HG02588 (cell line): ENCODE measurements at regions not wholly inside any gene's neighbourhood (a gene's known extent, or its start where the extent isn't known, plus 50 kb on each side); places are given as distances from the start of the nearest gene placed in this dataset.

Experiments used
- ATAC-seq: cut with Tn5 transposase; IDR thresholded peaks from one replicate; pipeline ENCODE4 v1.9.1; 2021; ENCODE audit warnings: mild to moderate bottlenecking, moderate library complexity; ENCODE audit not compliant: unreplicated experiment

DNA sequence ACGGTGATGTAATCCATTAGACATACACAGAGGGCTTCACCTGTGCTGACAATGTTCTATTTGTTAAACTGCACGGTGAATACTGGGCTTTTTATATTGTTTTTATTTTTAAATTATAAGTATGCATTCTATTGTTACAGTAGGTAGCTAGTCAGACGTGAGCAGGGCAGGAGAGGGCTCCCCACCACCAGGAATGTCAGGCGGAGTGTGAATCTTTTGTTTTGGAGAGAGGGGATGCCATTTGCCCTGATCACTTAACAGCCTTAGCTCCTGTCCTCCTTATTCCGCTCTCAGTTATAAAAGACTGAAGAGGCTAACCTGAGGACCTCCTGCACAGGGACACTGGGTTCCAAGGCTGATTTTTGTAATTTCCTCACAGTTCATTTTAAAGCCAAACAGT, 151.6 kb upstream of the TAPT1 start:
- ATAC-seq = no peak

- ATAC-seq = no peak
Measured at GRCh38 chr4:16365036-16365569, 138.8 kb upstream of the TAPT1 start.

- ATAC-seq = no peak
Measured at GRCh38 chr4:16360694-16361262, 134.5 kb upstream of the TAPT1 start.

GRCh38 chr4:16353165-16353564, 126.9 kb upstream of the TAPT1 start:
- no peak for ATAC-seq

DNA sequence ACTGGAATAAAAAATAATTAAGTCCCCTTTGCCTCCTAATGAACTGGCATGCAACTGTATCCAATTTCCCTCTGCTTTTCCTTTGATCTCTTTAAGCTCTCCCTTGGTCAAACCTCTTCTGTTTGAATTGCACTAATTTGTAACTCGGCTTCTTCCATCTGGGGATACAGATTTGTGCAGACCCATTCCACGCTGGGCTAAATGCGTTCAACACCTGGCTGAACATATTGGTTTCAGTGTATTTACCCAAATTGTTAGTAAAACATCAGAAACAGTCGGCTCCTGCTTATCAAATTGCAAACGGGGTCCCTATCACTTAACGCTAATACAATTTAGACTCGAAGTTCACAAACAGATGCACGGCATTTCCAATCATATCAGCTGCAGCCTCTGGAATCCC, 124.9 kb upstream of the TAPT1 start:
- no peak for ATAC-seq

DNA sequence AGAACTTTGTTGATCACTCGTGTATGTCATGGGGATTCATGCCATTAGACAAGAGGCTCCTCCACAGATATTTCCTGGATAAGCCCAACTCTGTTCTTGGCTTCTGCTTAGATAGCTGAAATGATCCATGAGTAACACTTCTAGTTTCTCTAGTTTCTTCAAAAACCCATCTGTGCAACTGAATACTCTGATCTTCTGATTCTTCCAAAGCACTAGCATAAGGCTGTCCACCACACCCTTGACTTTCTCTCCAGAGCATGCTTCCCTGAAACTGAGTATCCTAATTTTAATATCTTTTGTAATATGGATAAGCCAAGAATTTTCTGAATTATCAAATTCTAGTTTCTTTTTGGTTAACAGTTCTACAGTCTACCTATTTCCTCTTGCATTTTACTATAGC, 118.6 kb upstream of the TAPT1 start:
- no peak for ATAC-seq

GRCh38 chr4:16337936-16338335, 111.7 kb upstream of the TAPT1 start:
- ATAC-seq = no peak

- no peak for ATAC-seq
Measured at GRCh38 chr4:16334601-16335000, 108.3 kb upstream of the TAPT1 start.

DNA sequence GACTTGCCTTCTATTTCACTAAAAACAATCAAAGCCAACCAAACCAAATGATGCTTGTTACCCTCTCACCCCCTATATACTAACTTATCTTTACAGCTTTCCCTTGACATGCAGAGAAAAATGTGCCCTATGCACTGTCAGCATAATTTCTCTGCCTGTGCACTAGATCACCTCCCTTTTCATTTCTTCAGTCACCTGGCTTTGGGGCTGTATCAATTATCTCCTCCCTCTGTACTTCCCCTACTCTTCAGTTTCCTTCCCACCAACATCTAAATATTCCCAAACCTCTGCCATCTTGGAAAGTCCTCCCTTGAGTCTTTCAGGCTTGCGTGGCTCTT, 103.5 kb upstream of the TAPT1 start:
- ATAC-seq = no peak

- no peak for ATAC-seq
Measured at GRCh38 chr4:16329125-16329796, 103.0 kb upstream of the TAPT1 start.

DNA sequence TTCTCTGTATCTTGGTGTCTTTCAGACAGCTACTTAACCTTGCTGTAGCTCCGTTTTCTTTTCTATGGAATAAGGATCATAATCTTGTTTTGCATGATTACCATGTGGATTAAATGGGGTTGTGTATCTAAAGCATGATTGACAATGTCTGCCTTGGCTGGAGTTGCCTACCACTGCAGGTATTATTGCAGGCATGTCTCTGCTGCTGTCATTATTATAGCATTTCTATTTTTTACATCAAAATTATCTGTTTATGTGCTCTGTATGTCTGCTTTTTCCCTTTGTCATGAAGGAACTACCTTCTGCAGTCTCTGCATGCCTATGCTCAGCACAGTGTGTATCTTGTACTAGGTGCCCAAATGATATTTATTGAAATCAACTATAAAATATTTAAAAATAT, 95.9 kb upstream of the TAPT1 start:
- no peak for ATAC-seq

DNA sequence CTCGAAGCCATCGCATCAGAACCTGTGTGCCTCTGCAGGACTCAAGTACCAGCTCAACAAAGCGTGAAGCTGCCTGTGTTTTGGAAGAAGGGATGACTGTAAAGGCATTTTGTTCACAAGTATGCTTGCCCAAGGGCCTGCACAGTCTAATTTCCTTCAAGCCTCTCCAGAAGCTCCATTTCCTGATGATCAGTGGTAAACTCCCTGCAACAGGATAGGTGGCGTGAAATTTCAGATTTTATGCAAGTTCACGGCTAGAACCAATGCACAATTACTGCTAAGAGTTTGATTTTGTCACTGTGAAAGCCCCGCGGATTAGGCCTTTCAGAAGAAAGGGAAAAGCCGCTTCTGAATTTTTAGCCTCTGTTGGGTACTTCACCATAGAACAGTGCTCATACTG, 89.2 kb upstream of the TAPT1 start:
- no peak for ATAC-seq

- ATAC-seq = no peak
Measured at GRCh38 chr4:16310606-16311005, 84.3 kb upstream of the TAPT1 start.

- ATAC-seq = no peak
Measured at GRCh38 chr4:16302648-16303047, 76.4 kb upstream of the TAPT1 start.

GRCh38 chr4:16297003-16297402, 70.7 kb upstream of the TAPT1 start:
- ATAC-seq = no peak

DNA sequence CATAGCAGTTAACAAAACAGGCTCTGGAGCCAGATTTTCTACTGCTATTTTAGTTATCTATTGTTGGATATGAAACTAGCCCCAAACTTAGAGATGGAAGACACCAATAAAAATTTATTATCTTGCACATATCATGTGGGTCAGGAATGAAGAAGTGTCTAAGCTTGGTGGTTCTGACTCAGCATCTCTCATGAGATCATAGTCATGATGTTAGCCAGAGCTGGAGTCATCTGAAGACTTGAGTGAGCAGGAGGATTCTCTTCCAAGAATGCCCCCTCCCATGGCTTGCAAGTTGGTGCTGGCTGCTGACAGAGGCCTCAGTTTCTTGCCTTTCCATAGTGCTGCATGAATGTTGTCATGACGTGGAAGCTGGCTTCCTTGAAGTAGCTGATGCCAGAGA, 68.2 kb upstream of the TAPT1 start:
- no peak for ATAC-seq

GRCh38 chr4:16293210-16293838, 67.1 kb upstream of the TAPT1 start:
- no peak for ATAC-seq

DNA sequence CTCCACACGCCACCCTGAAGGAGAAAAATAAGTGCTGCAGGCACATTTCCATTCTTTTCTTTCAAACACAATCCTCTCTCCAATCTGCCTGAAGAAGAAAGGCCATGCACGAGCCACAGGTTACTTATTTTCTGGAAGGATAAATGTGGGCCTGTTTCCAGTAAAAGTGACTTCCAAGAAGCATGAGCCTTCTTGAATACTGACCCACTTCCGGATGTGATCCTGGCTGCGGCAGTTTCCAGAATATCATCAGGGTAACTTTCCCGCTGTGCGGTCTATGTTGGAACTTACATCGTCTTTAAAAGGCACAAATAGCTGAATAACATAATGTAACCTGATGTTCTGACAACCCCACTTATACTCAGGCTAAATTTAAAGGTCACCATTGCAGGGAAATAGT, 66.3 kb upstream of the TAPT1 start:
- ATAC-seq = no peak

DNA sequence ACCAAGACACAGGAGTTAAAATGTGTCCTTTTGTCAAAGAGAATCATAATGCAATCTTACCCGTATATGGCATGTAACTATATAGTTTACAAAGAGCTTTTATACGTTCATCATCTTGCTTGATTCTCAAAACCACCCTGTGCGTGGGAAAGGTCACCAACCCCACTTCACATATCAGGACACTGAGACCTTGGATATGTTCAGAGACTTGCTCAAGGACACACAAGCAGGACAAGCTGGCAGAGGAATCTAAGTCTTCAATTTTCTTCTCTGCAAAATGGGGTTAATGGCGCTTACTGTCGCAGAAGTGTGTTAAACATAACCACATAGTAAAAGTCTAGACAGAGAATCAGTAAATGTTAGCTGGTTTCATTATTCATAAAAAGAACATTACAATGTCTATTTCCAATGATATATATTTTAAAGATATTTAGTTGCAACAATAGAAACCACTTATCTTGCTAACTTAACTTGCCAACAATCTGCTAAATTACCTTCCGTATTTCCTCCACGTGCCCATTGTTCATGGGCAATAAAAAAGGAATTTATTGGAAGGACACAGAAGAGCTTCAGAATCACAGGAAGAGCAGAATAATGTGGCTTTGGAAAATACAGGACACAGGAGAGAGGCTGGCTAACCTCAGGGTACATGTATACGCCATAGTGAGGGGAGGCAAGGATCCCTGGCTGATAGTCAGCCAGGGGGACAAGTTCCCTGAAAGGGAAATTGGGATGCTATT, 64.6 kb upstream of the TAPT1 start:
- no peak for ATAC-seq

- no peak for ATAC-seq
Measured at GRCh38 chr4:16289897-16290554, 63.8 kb upstream of the TAPT1 start.

DNA sequence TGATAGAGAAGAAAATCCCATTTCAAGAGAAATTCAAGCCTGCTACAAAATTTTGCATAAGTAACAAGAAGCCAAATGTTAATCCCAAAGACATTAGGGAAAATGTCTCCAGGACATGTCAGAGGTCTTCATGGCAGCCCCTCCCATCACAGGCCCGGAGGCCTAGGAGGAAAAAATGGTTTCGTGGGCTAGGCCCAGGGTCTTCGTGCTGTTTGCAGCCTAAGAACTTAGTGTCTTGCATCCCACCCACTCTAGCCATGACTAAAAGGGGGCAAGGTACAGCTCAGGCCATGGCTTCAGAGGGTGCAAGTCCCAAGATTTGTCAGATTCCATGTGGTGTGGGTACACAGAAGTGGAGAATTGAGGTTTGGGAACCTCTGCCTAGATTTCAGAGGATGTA, 57.8 kb upstream of the TAPT1 start:
- no peak for ATAC-seq
